ENCODE measurements at regions not wholly inside any gene's neighbourhood (a gene's known extent, or its start where the extent isn't known, plus 50 kb on each side); places are given as distances from the start of the nearest gene placed in this dataset.
"Not testable (repeated sequence)": the region's sequence is repeated elsewhere in the genome, so short reads cannot be mapped to it uniquely, and the experiment has no call there.

DNA sequence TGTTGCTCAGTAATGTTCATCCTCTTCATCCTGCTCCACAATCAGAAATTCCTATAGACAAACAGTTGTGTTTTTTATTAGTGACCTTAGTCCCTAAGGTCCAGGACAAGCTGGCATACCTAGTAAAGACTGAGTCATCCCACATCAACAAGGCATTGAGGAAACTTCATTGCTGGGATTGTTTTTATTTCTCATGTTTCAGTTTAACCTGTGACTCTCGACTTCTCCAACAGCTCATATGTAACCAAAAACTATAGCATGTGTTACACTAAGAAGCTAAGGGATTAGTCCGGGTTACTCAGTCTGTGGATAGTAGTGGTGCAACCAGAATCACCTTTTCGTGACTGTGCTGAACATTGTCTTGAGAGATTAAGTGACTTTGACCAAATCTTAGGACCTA, 292.1 kb downstream of the RDH14 start:
- H3K27ac ChIP-seq: no peak overlapping the region
- TF ChIP-seq, protein P1, sequence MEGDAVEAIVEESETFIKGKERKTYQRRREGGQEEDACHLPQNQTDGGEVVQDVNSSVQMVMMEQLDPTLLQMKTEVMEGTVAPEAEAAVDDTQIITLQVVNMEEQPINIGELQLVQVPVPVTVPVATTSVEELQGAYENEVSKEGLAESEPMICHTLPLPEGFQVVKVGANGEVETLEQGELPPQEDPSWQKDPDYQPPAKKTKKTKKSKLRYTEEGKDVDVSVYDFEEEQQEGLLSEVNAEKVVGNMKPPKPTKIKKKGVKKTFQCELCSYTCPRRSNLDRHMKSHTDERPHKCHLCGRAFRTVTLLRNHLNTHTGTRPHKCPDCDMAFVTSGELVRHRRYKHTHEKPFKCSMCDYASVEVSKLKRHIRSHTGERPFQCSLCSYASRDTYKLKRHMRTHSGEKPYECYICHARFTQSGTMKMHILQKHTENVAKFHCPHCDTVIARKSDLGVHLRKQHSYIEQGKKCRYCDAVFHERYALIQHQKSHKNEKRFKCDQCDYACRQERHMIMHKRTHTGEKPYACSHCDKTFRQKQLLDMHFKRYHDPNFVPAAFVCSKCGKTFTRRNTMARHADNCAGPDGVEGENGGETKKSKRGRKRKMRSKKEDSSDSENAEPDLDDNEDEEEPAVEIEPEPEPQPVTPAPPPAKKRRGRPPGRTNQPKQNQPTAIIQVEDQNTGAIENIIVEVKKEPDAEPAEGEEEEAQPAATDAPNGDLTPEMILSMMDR (conservative IDR thresholded peaks at IDR 0.05; ENCODE audit: low read depth): no peak
- CTCF ChIA-PET: interaction anchor here (0.9 kb wide), 1 partner anchor 109 kb away, joined by 3 read pairs; no protein-coding TSS in a partner anchor
- DNase-seq (ENCODE audit: low spot score): no peak
- POLR2A ChIA-PET (ENCODE audit: low non-redundant PET): no interaction called here

DNA sequence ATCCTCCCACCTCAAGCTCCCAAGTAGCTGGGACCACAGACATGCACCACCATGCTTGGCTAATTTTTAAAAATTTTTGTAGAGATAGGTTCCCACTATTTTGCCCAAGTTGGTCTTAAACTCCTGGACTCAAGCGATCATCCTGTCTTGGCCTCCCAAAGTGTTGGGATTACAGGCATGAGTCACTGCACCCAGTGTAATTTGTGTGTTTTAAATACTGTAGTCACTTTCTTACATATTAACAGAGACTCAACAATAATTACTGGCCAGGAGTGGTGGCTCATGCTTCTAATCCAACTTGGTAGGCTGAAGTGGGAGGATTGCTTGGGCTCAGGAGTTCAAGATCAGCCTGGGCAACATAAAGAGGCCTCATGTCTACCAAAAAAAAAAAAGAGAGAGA, 293.0 kb downstream of the RDH14 start:
- no peak overlapping the region for H3K27ac ChIP-seq
- CTCF ChIA-PET: no interaction called here
- no peak for DNase-seq (ENCODE audit: low spot score)
- POLR2A ChIA-PET (ENCODE audit: low non-redundant PET): no interaction called here
- TF ChIP-seq, protein P1 (conservative IDR thresholded peaks at IDR 0.05; ENCODE audit: low read depth): no peak

DNA sequence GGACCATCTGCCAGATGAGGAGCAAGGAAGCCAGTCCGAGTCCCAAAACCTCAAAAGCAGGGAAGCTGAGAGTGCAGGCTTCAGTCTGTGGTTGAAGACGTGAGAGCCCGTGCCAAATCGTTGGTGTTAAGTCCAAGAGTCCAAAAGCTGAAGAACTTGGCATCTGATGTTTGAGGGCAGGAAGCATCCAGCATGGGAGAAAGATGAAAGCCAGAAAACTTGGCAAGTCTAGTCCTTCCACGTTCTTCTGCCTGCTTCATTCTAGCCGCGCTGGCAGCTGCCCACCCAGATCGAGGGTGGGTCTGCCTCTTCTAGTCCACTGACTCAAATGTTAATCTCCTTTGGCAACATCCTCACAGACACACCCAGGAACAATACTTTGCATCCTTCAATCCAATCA, 293.8 kb downstream of the RDH14 start:
- POLR2A ChIA-PET (ENCODE audit: low non-redundant PET); DNase-seq (ENCODE audit: low spot score); CTCF ChIA-PET; H3K27ac ChIP-seq: not testable (repeated sequence)

DNA sequence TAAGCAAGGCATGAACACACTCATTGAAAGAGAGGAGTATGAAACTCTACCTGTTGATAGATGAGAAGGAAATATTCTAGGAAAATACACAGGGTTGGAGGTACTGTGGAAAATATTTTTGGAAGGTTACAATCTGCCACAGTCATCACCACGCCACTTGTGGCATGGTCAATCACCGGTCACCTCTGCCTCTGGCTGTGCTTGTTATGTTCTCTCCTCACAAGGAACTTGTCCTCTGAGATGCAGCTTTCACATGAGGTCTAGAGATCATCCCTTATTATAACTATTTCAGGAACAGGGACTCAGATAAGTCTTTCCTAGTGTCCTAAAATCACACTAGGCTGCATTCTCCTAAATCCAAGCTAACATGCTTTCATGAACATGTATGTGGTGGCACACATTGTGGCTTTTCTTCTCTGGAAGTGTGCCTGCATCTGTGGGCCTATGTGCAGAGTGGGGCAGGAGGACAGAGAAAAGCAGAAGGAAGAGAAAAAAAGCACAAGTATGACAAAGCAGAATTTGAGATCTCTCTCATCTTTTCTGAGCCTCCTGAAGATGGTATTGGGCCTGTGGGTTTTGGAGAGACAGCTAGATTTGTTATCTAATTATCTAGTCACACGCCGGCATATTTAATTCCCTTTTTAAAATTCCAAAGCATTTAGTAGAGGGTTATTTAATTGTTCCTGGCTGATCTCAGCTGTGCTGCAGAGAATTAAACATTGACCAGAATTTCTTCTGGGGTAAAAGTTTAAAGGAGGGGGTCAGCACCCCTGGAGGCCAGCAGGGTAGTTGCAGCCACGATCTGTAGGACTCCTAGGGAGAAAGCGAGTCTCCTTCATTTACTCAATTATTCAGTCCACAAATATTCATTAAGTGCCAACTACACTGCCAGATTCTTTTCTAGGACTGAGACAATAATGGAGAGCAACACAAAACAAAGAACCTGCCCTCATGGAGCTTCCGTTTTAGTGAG, 294.6 kb downstream of the RDH14 start:
- ChIA-PET CTCF (no interaction called here), POLR2A (ENCODE audit: low non-redundant PET) (no interaction called here)
- no peak overlapping the region for H3K27ac ChIP-seq
- no peak for DNase-seq (ENCODE audit: low spot score)
- TF ChIP-seq, protein P1 (conservative IDR thresholded peaks at IDR 0.05; ENCODE audit: low read depth): no peak

DNA sequence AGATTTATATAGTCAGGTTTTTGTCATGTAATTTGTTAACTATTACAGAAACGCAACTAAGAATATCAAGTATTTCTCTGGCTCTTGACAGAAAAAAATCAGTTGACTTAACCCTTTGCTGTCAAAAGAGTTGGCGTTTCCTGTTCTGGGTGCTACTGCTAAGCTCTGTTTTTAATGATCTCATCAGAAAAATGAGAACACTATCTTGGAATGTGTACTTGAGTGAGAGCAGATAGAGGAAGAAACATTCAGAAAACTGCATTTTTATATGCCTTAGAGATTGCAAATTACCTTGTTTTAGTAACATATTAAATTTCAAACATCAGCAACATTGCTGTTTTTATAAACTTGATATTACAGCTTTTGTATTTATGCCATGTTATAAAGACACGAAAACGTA, 297.9 kb downstream of the RDH14 start:
- no peak for DNase-seq (ENCODE audit: low spot score)
- CTCF ChIA-PET: interaction anchor here (0.5 to 0.6 kb wide), 2 partner anchors 11 to 113 kb away, joined by 3 to 4 read pairs; no protein-coding TSS in a partner anchor
- POLR2A ChIA-PET (ENCODE audit: low non-redundant PET): no interaction called here
- no peak overlapping the region for H3K27ac ChIP-seq
- TF ChIP-seq, protein P1 (conservative IDR thresholded peaks at IDR 0.05; ENCODE audit: low read depth): no peak

DNA sequence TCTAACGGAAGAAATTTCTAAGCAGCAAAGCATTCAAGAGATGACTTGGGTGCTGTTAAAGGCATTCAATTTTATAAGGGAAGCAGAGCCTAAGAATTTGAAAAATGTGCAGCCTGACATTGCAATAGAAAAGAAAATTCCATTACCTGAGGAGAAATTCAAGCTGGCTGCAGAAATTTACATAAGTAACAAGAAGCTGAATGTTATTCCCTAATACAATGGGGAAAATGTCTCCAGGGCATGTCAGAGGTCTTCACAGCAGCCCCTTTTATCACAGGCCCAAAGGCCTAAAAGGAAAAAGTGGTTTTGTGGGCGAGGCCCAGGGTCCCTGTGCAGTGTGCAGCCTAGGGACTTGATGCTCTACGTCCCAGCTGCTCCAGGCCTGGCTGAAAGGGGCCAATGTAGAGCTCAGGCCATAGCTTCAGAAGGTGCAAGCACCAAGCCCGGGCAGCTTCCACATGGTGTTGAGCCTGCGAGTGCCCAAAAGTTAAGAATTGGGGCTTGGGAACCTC, 306.7 kb downstream of the RDH14 start:
- CTCF ChIA-PET: no interaction called here
- DNase-seq (ENCODE audit: low spot score): no peak
- no peak overlapping the region for H3K27ac ChIP-seq
- TF ChIP-seq, protein P1 (conservative IDR thresholded peaks at IDR 0.05; ENCODE audit: low read depth): no peak
- POLR2A ChIA-PET (ENCODE audit: low non-redundant PET): no interaction called here

DNA sequence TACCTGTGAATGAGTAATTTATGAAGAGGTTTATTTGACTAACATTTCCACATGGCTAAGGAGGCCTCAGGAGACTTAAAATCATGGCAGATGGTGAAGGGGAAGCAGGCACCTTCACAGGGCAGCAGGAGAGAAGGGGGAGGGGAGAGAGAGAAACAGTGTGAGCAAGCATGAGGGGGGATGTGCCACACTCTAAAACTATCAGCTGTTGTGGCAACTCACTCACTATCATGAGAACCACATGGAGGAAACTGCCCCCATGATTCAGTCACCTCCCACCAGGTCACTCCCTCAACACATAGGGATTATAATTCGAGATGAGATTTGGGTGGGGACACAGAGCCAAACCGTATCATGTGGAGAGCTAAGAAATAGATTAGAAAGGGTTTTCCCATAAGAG, 309.0 kb downstream of the RDH14 start:
- POLR2A ChIA-PET (ENCODE audit: low non-redundant PET): no interaction called here
- TF ChIP-seq, protein P1 (conservative IDR thresholded peaks at IDR 0.05; ENCODE audit: low read depth): no peak
- DNase-seq (ENCODE audit: low spot score): no peak
- H3K27ac ChIP-seq: no peak overlapping the region
- CTCF ChIA-PET: no interaction called here
